ENCODE measurements at regions not wholly inside any gene's neighbourhood (a gene's known extent, or its start where the extent isn't known, plus 50 kb on each side); places are given as distances from the start of the nearest gene placed in this dataset.

GRCh38 chr6:159586684-159587083 lies 106.4 kb downstream of the SOD2 start:
- Histone ChIP-seq H3K4me1 (no peaks in the 10 kb centered on the region), H3K9me3 (no peaks in the 10 kb centered on the region), H3K27me3 (replicated peaks; ENCODE audit: control insufficient read depth, insufficient read depth, low read length) (peaks cover 1% of the 10 kb centered on the region), H3K4me3 (ENCODE audit: low read depth, low read length) (no peak overlapping the region), H3K36me3 (ENCODE audit: control insufficient read depth, insufficient read depth, low read length) (no peaks in the 10 kb centered on the region)
- no peaks in the 10 kb centered on the region for H3K4me1 Mint-ChIP-seq (ENCODE audit: low read depth, unreplicated experiment)
- intact Hi-C loops (cut with micrococcal nuclease; ENCODE audit: unreplicated experiment) = no loop called here
- H3K27ac Mint-ChIP-seq (ENCODE audit: unreplicated experiment) = no peak overlapping the region
- no peak for TF ChIP-seq CTCF (IDR thresholded peaks at IDR 0.05; ENCODE audit: insufficient read depth in 1 of 2, low read depth in 1 of 2, low read length in 1 of 2, severe bottlenecking in 1 of 2, unreplicated experiment in 1 of 2)
- no peak for DNase-seq
- no peaks in the 10 kb centered on the region for H3K36me3 Mint-ChIP-seq (ENCODE audit: insufficient read depth, unreplicated experiment)
- no peak overlapping the region for H3K4me3 Mint-ChIP-seq (ENCODE audit: unreplicated experiment)
- H3K9me3 Mint-ChIP-seq (ENCODE audit: unreplicated experiment) = no peaks in the 10 kb centered on the region
- H3K27me3 Mint-ChIP-seq (ENCODE audit: insufficient read depth, unreplicated experiment) = peaks cover 15% of the 10 kb centered on the region
- POLR2A ChIA-PET = no interaction called here
- CTCF ChIA-PET = no interaction called here
- BruUV-seq (replicated peaks) = no TSS peak

GRCh38 chr6:159582736-159583135 lies 110.3 kb downstream of the SOD2 start:
- intact Hi-C loops (cut with micrococcal nuclease; ENCODE audit: unreplicated experiment) = no loop called here
- CTCF ChIA-PET = no interaction called here

GRCh38 chr6:159578629-159579028 lies 114.4 kb downstream of the SOD2 start:
- Histone ChIP-seq H3K4me1 (no peaks in the 10 kb centered on the region), H3K9me3 (no peaks in the 10 kb centered on the region; the same call in 1 of the 2 replicates), H3K27me3 (replicated peaks; ENCODE audit: control insufficient read depth, insufficient read depth, low read length) (peaks cover 1% of the 10 kb centered on the region), H3K36me3 (ENCODE audit: control insufficient read depth, insufficient read depth, low read length) (no peaks in the 10 kb centered on the region), H3K4me3 (ENCODE audit: low read depth, low read length) (no peak overlapping the region)
- CTCF ChIA-PET = no interaction called here
- intact Hi-C loops (cut with micrococcal nuclease; ENCODE audit: unreplicated experiment) = no loop called here
- H3K4me3 Mint-ChIP-seq (ENCODE audit: unreplicated experiment) = no peak overlapping the region
- no TSS peak for BruUV-seq (replicated peaks)
- no peak for TF ChIP-seq CTCF (IDR thresholded peaks at IDR 0.05; ENCODE audit: insufficient read depth in 1 of 2, low read depth in 1 of 2, low read length in 1 of 2, severe bottlenecking in 1 of 2, unreplicated experiment in 1 of 2)
- no peak overlapping the region for H3K27ac Mint-ChIP-seq (ENCODE audit: unreplicated experiment)
- POLR2A ChIA-PET = no interaction called here
- no peaks in the 10 kb centered on the region for H3K36me3 Mint-ChIP-seq (ENCODE audit: insufficient read depth, unreplicated experiment)
- H3K9me3 Mint-ChIP-seq (ENCODE audit: unreplicated experiment) = no peaks in the 10 kb centered on the region
- H3K27me3 Mint-ChIP-seq (ENCODE audit: insufficient read depth, unreplicated experiment) = peaks cover 27% of the 10 kb centered on the region
- no peak for DNase-seq
- H3K4me1 Mint-ChIP-seq (ENCODE audit: low read depth, unreplicated experiment) = no peaks in the 10 kb centered on the region

More at GRCh38 chr6:159582736-159583135, 110.3 kb downstream of the SOD2 start:
- no TSS peak for BruUV-seq (replicated peaks)
- DNase-seq = no peak
- no peaks in the 10 kb centered on the region for H3K4me1 Mint-ChIP-seq (ENCODE audit: low read depth, unreplicated experiment)
- Histone ChIP-seq H3K9me3 (no peaks in the 10 kb centered on the region; the same call in 1 of the 2 replicates), H3K36me3 (ENCODE audit: control insufficient read depth, insufficient read depth, low read length) (no peaks in the 10 kb centered on the region), H3K4me1 (no peaks in the 10 kb centered on the region), H3K4me3 (ENCODE audit: low read depth, low read length) (no peak overlapping the region), H3K27me3 (replicated peaks; ENCODE audit: control insufficient read depth, insufficient read depth, low read length) (no peaks in the 10 kb centered on the region; the same call in 1 of the 2 replicates)
- POLR2A ChIA-PET = no interaction called here
- H3K27ac Mint-ChIP-seq (ENCODE audit: unreplicated experiment) = no peak overlapping the region
- no peaks in the 10 kb centered on the region for H3K36me3 Mint-ChIP-seq (ENCODE audit: insufficient read depth, unreplicated experiment)
- H3K4me3 Mint-ChIP-seq (ENCODE audit: unreplicated experiment) = no peak overlapping the region
- H3K9me3 Mint-ChIP-seq (ENCODE audit: unreplicated experiment) = no peaks in the 10 kb centered on the region
- no peak for TF ChIP-seq CTCF (IDR thresholded peaks at IDR 0.05; ENCODE audit: insufficient read depth in 1 of 2, low read depth in 1 of 2, low read length in 1 of 2, severe bottlenecking in 1 of 2, unreplicated experiment in 1 of 2)
- peaks cover 25% of the 10 kb centered on the region for H3K27me3 Mint-ChIP-seq (ENCODE audit: insufficient read depth, unreplicated experiment)

All from Caco-2 (cell line).